Stimulated activated CD4-positive, alpha-beta T cell treated with anti-CD3 and anti-CD28 coated beads, Interleukin-4, amount 100 ng/mL, for 48 hours (primary cell): ENCODE measurements at regions not wholly inside any gene's neighbourhood (a gene's known extent, or its start where the extent isn't known, plus 50 kb on each side); places are given as distances from the start of the nearest gene placed in this dataset.

ENCODE experiments used
- DNase-seq, 2 donors: peaks; one replicate each; pipeline ENCODE4 v3.0.0-alpha.2; 2020; ENCODE audit warnings: low read depth in 2 of 2

- DNase-seq, result no peak
Observed at GRCh38 chr5:158163451-158164295, 304.7 kb upstream of the CLINT1 start.

- no peak for DNase-seq
Observed at GRCh38 chr5:158162479-158163034, 303.6 kb upstream of the CLINT1 start.

GRCh38 chr5:158162026-158162425 is 303.1 kb upstream of the CLINT1 start:
- no peak for DNase-seq

- no peak for DNase-seq
Observed at GRCh38 chr5:158159621-158160020, 300.7 kb upstream of the CLINT1 start.

GRCh38 chr5:158155811-158156505 is 297.0 kb upstream of the CLINT1 start:
- no peak for DNase-seq

- DNase-seq, result no peak
Observed at GRCh38 chr5:158155067-158155466, 296.1 kb upstream of the CLINT1 start.

GRCh38 chr5:158154226-158155005 is 295.5 kb upstream of the CLINT1 start:
- DNase-seq, result no peak

GRCh38 chr5:158153508-158153907 is 294.6 kb upstream of the CLINT1 start:
- DNase-seq, result no peak

- DNase-seq, result no peak
Observed at GRCh38 chr5:158152136-158152535, 293.2 kb upstream of the CLINT1 start.

- DNase-seq, result no peak
Observed at GRCh38 chr5:158147227-158147626, 288.3 kb upstream of the CLINT1 start.

GRCh38 chr5:158145827-158146226 is 286.9 kb upstream of the CLINT1 start:
- DNase-seq, result no peak

- no peak for DNase-seq
Observed at GRCh38 chr5:158143081-158143480, 284.1 kb upstream of the CLINT1 start.

GRCh38 chr5:158142156-158142555 is 283.2 kb upstream of the CLINT1 start:
- no peak for DNase-seq

- DNase-seq, result no peak
Observed at GRCh38 chr5:158140120-158140731, 281.3 kb upstream of the CLINT1 start.

GRCh38 chr5:158139161-158139560 is 280.2 kb upstream of the CLINT1 start:
- DNase-seq, result no peak

GRCh38 chr5:158135682-158136179 is 276.8 kb upstream of the CLINT1 start:
- DNase-seq, result no peak

- no peak for DNase-seq
Observed at GRCh38 chr5:158133369-158133768, 274.4 kb upstream of the CLINT1 start.

- DNase-seq, result no peak
Observed at GRCh38 chr5:158127536-158127935, 268.6 kb upstream of the CLINT1 start.

- DNase-seq, result no peak
Observed at GRCh38 chr5:158126442-158127405, 267.8 kb upstream of the CLINT1 start.

- no peak for DNase-seq
Observed at GRCh38 chr5:158124606-158125316, 265.8 kb upstream of the CLINT1 start.
